GM19025 (cell line): ENCODE measurements at regions not wholly inside any gene's neighbourhood (a gene's known extent, or its start where the extent isn't known, plus 50 kb on each side); places are given as distances from the start of the nearest gene placed in this dataset.

ENCODE experiments used
- ATAC-seq: cut with Tn5 transposase; IDR thresholded peaks from one replicate; pipeline ENCODE4 v1.9.1; 2021; ENCODE audit warnings: mild to moderate bottlenecking, low read depth, moderate library complexity; ENCODE audit not compliant: unreplicated experiment

DNA sequence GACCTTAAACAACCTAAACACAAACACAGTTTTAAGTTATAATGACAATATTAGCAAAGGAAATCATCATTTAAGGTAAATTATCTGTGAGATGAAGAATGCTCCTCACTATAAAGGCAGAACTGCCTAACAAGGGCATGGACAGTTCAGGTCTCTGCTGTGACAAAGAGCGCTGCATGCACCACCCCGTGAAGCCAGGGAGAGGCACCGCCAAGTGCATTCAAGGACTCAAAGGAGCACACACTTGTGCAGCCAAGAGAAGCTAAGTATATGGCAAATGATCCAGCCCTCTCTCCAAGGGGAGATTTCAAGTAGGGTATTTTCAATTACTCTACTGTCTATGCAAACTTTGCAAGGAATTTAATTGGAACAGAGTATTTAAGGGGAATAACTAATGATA is 126.0 kb downstream of the RAP2A start:
- no peak for ATAC-seq

DNA sequence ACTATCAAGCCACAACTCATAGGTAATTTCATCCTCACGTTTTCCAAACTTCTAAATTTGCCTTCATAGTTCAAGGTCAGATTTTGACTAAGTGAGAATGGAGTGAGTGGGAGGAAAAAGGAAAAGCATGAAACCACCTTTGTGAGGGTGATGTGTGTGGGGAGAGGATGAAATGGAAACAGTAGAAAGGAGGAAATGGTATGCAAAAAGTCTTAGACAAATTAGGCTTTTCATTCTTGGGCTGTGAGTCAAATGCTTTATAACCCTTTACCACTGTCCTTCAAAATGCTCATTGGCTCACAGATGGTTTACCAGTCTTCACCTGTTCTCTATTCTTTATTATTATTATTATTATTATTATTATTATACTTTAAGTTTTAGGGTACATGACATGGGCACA is 127.2 kb downstream of the RAP2A start:
- no peak for ATAC-seq

GRCh38 chr13:97562962-97563361 is 129.0 kb downstream of the RAP2A start:
- ATAC-seq: no peak

DNA sequence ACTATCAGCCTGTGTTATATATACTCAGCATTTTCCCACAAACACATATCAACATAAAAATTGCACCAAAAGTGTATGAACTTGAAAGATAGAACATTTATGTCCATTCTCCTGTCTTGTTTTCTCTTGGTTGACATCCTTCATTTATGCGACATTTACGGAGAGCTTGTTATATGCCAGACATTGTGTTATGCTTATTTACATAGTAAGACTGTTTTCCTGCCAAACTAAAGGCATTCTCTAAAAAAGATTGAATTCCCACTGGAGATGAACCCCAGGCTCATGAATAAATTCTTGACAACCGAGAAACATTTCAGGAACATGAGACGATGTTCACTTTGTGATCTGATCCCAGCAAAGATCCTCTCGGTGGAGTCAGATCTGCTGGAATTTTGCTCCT is 131.0 kb downstream of the RAP2A start:
- ATAC-seq: no peak

DNA sequence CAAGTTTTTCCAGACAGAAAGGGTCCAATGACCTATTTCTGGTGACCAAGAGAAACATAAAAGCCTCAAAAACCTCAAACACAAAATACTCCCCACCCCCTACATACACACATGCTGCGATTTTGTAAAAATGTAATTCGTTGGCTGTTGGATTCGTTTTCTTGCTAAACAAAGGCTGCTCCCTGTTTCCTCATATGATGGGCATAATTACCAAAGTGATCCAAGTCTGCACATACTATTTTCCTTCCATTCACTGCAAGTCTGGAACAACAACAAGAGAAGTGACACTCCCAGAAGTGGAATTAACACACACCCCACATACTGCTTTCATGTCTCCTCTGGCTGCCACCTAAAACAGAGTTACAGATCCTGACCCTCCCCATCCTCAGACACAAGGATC is 131.9 kb downstream of the RAP2A start:
- ATAC-seq: no peak

DNA sequence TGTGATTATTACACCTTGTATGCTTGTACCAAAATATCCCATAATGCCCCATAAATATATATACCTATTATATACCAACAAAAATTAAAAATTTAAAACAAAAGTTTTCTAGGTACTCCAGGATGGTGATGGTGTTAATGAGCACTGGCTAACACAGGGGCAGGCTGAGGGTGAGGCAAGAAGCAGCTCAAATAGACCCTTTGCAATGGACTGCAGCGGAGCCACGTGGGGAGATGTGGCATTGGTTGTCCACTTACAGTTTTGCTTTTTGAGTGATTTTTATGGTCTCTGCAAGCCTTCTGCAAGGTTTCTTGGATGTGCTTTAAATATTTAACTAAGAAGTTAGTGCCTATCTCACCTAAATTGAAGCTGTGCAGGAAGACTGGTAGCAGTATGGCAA is 132.9 kb downstream of the RAP2A start:
- ATAC-seq: no peak

- peak; percentile 89 for ATAC-seq
These were observed 133.7 kb downstream of the RAP2A start for GRCh38 chr13:97567510-97568243.

DNA sequence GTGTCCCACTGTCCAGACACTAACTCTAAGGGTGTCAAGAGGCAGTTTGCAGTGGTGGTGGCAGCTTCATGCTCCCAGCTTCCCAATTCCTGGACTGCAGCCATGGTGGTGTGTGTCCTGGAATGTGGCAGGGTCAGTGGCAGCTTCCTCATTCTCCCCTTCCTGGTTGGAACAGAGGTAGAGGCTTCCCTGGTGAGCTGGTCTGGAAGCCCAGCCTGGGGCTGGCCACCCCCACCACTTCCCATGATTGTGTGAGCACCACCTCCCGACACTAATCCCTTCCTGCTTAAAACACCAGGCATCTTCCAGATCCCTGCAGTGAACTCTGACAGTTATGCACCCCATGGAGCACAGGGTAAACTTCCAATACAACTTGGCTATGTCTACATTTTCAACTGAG is 134.9 kb downstream of the RAP2A start:
- no peak for ATAC-seq

- no peak for ATAC-seq
These were observed 135.9 kb downstream of the RAP2A start for GRCh38 chr13:97569841-97570240.

DNA sequence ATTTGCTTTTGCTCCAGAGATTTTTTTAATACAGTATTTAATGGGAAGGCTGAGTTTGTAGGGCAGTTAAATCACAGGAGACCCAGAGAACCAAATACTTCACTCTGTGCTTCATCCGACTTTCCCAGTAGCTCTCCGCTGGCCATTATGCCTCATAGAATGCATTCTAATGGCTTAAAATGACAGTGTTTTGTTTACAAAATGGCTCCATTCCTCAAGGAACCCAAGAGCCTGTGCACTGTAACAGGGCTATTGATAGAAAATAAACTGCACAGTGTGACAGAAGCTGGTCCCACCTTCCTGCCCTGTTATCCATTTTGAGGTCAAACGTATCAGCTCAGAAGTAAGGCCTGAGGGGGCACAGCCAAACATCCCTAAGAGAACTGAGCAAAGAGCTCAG is 136.5 kb downstream of the RAP2A start:
- ATAC-seq: no peak

- no peak for ATAC-seq
These were observed 139.0 kb downstream of the RAP2A start for GRCh38 chr13:97573011-97573410.

DNA sequence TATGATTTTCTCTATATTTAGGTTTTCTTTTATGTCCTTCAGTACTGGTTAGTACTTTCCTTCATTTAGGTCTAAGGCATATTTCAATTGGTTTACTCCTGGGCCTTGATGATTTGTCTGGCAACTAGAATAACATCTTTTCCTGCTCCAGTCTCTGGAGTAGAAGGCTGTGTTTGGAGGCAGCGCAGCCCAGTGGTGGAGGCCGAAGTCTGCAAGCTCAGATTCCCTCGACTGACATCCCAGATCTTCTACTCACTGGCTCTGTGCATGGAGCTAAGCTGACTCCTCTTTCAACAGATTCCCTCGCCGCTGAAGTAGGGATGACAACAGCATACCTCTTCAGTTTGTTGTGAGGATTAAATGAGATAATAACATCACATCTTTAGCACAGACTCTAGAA is 141.0 kb downstream of the RAP2A start:
- no peak for ATAC-seq

GRCh38 chr13:97577026-97577425 is 143.1 kb downstream of the RAP2A start:
- ATAC-seq: no peak

DNA sequence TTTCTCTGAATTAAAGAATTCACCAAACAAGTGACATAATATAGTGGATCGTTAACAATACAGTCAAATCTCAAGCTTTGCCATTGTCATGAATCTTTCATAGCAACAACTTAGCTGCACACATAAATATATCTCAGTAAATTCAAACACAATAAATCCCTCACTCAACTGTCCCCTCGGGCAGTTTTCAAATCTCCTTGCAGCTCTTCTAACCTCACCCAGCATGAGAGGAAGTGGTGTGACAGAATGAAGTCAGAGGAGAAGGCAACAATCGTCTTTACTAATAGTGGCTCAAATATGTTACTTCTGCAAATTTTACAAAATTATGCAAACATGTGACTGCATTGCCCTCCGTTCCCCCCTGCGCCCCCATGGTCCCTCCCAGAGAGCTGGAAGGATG is 148.2 kb downstream of the RAP2A start:
- no peak for ATAC-seq

- ATAC-seq: no peak
These were observed 150.0 kb downstream of the RAP2A start for GRCh38 chr13:97583907-97584497.

- no peak for ATAC-seq
These were observed 153.0 kb downstream of the RAP2A start for GRCh38 chr13:97586941-97587340.

DNA sequence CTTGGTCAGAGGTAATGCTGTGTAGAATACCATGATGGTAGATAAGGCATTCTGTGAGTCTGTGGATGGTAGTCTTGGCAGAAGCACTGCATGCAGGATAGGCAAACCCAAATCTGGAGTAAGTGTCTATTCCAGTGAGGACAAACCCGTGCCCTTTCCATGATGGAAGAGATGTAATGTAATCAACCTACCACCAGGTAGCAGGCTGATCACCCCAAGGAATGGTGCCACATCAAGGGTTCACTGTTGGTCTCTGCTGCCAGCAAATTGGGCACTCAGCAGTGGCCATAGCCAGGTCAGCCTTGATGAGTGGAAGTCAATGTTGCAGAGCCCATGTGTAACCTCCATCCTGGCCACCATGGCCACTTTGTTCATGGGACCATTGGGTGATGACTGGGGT is 155.0 kb downstream of the RAP2A start:
- ATAC-seq: no peak

DNA sequence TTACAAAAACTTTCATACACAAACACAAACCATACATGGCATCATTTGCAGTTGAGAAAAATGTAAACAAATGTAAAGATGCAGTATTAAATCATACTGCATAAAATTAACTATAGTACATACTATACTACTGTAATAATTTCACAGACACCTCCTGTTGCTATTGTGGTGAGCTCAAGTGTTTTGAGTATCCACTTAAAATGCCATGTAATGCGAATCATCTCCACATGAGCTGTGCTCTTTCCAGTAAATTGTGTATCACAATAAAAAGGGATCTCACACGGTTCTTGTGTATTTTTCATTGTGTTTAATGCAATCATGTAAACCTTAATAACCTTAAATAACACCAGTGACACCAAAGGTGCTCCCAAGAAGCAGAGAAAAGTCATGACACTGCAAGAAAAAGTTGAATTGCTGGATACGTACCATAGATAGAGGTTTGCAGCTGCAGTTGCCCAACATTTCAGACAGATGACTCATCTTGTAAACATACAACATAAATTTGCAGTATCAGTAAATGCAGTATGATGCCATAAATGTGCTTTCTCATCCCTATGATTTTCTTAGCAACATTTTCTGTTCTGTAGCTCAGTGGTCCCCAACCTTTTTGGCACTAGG is 166.6 kb downstream of the RAP2A start:
- no peak for ATAC-seq

- no peak for ATAC-seq
These were observed 181.3 kb downstream of the RAP2A start for GRCh38 chr13:97615266-97615665.

DNA sequence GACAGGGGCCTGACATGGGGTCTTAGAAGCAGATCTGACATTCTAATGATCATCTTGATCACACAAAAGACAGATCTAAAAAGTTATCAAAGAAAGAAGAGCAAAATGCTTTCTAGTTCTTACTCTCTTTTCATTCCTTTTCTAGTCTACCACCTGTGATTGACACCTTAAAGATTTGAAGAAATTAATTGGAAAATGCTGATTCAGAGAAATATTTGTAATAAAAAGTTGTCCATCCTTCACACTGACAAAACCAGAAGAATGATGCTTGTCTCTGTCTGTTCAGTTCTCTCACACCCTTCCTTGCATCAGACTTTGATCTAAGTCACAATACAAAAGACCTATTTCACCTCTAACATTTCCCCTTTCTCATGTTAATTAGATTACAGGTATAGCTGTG is 182.4 kb downstream of the RAP2A start:
- no peak for ATAC-seq

GRCh38 chr13:97621025-97621424 is 187.1 kb downstream of the RAP2A start:
- ATAC-seq: no peak

GRCh38 chr13:97621631-97622030 is 187.7 kb downstream of the RAP2A start:
- ATAC-seq: no peak
